NOMO-1 (cell line): ENCODE measurements at regions not wholly inside any gene's neighbourhood (a gene's known extent, or its start where the extent isn't known, plus 50 kb on each side); places are given as distances from the start of the nearest gene placed in this dataset.

Source experiments
- DNase-seq, 2 experiments: peaks; one replicate each; lab custom pipeline; 2025; ENCODE audit not compliant: unreplicated experiment in 2 of 2; lab: John Stamatoyannopoulos, UW

GRCh38 chr5:110027527-110028322 lies 338.0 kb downstream of the MAN2A1 start:
- DNase-seq: no peak

- DNase-seq: no peak
These were observed 341.8 kb downstream of the MAN2A1 start for GRCh38 chr5:110031402-110032140.

- no peak for DNase-seq
These were observed 342.6 kb downstream of the MAN2A1 start for GRCh38 chr5:110032376-110032775.

GRCh38 chr5:110034056-110034600 lies 344.4 kb downstream of the MAN2A1 start:
- no peak for DNase-seq

GRCh38 chr5:110038297-110038997 lies 348.7 kb downstream of the MAN2A1 start:
- no peak for DNase-seq

GRCh38 chr5:110040178-110040577 lies 350.5 kb downstream of the MAN2A1 start:
- no peak for DNase-seq

- DNase-seq: no peak
These were observed 353.3 kb downstream of the MAN2A1 start for GRCh38 chr5:110043025-110043424.

GRCh38 chr5:110045158-110045557 lies 355.4 kb downstream of the MAN2A1 start:
- DNase-seq: no peak

- DNase-seq: no peak
These were observed 358.8 kb downstream of the MAN2A1 start for GRCh38 chr5:110048491-110048890.

GRCh38 chr5:110049816-110050215 lies 360.1 kb downstream of the MAN2A1 start:
- no peak for DNase-seq

- DNase-seq: no peak
These were observed 361.1 kb downstream of the MAN2A1 start for GRCh38 chr5:110050640-110051345.

- no peak for DNase-seq
These were observed 363.5 kb downstream of the MAN2A1 start for GRCh38 chr5:110053205-110053604.

GRCh38 chr5:110053824-110054223 lies 364.1 kb downstream of the MAN2A1 start:
- no peak for DNase-seq

- peak in 1 of 2 experiments; percentile 8 for DNase-seq
These were observed 364.5 kb downstream of the MAN2A1 start for GRCh38 chr5:110054240-110054639.

GRCh38 chr5:110055302-110055701 lies 365.6 kb downstream of the MAN2A1 start:
- DNase-seq: no peak

GRCh38 chr5:110056580-110057114 lies 366.9 kb downstream of the MAN2A1 start:
- DNase-seq: no peak

- no peak for DNase-seq
These were observed 368.4 kb downstream of the MAN2A1 start for GRCh38 chr5:110058175-110058574.

- no peak for DNase-seq
These were observed 372.5 kb downstream of the MAN2A1 start for GRCh38 chr5:110062246-110062645.

GRCh38 chr5:110063640-110064602 lies 374.2 kb downstream of the MAN2A1 start:
- DNase-seq: no peak
